Mucosa of gallbladder (tissue), 1 donor: ENCODE measurements at regions not wholly inside any gene's neighbourhood (a gene's known extent, or its start where the extent isn't known, plus 50 kb on each side); places are given as distances from the start of the nearest gene placed in this dataset.
"Not testable (repeated sequence)": the region's sequence is repeated elsewhere in the genome, so short reads cannot be mapped to it uniquely, and the experiment has no call there.

Experiments
- DNase-seq: peaks from one replicate; pipeline ENCODE4 v3.0.0-alpha.2; 2020; ENCODE audit warnings: low spot score
- donor health status: DM: no; HTN: no; CAD: no.

DNA sequence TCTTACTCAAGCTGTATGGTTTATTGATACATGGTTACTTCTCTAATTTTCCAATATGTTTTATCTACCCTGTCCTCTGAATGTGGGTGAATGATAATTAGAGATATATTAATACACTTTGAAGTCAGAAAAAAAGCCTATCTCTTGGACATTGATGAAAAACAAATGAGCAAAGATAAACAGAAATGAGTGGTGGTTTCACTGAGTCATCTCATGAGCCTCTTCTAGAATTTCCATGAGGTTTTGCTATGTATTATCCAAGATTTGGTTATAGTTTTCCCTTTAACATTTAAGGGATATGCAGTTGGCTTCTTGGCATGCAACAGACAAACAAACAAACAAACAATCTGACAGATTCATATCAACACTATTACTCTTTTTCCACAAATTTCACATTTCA, 586.8 kb downstream of the RFPL4B start:
- no peak for DNase-seq

DNA sequence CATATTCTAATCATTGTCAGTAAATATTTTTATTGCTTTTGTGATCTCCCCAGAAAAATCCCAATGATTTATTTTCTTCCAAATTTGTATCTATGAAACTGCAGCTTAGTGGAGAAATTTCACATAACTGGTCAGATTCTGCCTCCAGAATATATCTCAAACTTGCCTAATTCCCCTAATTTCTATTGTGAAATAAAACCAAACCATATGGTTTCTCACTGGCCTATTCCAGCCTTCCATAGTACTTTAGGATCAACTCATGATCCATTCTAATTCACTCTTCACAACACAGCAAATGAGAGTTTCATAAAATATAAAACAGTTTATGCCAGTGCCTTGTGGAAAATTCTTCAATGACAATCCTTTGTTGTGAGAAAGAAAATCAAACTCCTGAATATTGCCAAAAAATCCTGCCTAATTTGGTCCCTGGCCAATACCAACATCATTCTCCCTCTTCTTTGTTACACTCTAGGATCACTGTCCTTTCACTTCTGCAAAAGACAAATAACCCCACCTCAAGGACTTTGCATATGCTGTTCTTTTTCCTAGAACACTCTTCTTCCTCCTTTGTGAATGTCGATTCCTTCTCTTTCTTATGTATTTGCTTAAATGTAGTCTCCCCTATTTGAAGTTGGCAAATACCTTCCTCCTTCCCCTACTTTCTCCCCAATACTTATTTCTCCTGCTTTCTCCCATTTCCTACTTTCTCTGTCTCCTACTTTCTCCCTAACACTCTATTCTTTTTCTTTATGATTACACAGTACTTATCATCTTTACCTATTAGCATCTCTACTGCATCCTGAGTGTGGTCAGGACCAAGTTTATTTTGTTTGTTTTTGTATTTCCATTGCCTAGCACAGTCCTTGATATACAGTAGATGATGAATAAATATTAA, 587.5 kb downstream of the RFPL4B start:
- DNase-seq: no peak

DNA sequence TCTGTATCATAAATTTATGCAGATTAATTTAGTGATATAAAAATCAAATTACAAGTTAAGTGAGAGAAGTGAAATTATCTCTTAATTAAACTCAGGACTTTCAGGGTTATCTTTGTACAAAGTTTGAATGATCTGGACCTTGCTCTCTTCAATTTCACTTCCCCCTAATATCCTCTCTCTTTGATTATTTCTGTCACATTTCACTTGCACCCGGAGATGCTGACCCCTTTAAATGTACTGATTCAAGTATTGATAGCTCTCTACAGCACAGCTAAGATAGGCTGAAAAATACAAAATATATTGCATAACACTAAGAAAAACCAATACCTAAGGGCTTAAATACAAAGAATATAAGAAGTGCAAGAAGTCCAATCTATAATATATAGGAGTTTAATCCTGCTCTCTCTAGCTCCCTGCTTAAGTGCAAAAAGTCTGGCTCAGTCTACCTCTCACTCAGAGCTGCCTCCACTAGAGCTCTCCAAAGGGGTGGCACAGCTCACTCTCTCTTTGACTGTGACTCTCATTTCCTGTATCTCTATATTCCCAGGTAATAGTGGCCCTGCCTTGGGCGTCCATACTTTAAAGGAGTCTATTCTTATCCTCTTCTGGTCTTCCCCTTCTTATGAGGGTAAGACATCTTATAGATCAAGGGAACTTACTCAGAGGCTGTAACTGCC, 588.4 kb downstream of the RFPL4B start:
- DNase-seq: no peak

DNA sequence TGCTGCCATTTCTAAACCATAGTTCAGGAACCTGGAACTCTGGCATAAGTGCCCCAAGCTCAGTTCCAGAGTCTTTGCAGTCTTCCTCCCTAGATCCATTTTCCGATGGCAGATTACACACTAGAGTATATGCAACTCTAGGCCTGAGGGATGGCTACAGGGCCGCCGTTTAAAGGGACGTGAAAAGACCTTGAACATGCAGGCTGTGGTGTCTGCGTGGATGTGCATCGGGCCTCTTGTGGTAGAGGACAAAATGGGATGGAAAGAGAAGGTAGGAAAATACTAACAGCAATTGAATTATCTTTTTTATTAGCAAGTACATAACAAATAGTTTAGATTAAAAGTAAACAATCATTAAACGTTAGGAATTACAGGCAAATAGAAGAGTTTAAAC, 588.9 kb downstream of the RFPL4B start:
- DNase-seq: no peak

DNA sequence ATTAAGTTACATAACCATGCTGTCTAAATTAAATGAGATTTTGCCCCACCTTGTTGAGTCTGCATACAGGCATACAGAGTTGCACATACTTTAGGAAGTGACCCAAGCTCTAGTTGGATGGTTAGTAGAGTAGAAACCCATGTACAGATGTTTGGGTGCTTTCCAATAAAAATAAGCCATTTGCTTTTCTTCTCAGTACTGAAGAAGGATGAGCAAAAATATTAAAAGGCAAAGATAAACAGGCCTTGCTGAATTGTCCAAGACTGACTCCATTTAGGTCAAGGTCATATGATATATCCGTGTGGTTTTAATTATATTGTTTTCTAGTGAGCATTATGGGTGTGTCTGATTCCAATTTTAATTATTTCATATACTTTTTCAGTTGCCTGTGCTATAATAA, 589.4 kb downstream of the RFPL4B start:
- no peak for DNase-seq

DNA sequence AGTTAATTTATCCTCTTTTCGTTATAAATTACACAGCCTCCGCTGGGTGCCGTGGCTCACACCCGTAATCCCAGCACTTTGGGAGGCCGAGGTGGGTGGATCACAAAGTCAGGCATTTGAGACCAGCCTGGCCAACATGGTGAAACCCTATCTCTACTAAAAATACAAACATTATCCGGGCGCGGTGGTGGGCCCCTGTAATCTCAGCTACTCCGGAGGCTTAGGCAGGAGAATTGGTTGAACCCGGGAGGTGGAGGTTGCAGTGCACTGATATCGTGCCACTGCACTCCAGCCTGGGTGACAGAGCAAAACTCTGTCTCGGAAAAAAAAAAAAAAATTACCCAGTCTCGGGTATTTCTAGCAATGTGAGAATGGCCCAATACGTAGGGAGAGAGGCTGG, 590.6 kb downstream of the RFPL4B start:
- not testable (repeated sequence) for DNase-seq

DNA sequence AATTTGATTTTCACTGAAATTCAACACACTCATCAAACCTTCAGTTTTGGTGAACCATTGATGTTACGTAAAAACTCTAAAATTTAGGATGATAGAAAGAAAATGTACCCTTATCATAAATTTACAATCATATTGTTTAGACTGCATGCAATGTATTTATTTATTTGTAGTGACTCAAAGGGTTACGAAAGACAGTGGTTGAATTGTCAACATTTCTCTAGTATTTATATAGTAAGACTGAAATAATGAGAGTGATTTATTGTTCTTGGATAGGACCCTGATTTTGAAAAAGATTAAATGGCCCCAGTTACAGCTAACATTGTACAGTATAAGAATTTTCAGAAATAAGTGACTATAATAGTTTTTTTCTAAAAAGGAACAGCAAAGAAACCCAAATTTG, 591.5 kb downstream of the RFPL4B start:
- no peak for DNase-seq

- peak; percentile 21 for DNase-seq
Observed at GRCh38 chr6:112939563-112939962, 592.4 kb downstream of the RFPL4B start.

DNA sequence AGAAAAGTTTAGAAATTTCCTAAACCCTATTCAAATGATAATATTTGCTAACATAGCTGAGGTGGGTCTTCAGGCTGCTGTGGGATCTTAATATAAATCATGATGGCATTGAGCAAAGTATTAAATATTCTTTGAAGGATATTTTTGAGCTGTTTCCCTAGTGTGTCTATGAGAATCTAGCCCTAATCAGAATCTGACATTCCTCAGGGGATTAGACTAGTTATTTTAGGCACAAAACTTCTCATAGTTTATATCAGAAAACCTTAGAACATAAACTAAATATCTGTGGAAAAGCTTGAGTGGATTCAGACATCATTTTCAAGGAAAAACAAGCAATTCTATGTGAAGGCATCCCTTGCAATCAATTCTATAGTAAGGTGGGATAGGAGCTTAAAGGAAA, 594.5 kb downstream of the RFPL4B start:
- DNase-seq: no peak

DNA sequence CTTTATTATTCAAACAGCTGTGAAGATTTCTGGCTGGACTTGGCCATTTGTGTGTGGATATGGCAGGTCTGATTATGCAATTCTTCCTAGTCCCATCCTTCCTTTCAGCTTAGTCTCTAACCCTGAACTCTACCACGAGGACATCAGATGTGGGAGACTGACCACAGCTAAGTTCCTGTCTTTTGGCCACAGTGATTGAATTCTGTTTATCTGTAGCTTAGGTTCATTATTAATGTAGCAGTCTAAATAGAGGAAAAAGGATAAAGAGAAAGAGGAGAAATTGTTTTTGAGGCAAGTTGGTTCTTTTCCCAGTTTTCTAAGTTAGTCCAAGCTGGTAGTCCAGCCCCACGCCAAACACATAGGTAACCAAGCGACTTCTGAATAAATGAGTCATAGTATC, 598.9 kb downstream of the RFPL4B start:
- no peak for DNase-seq

GRCh38 chr6:112947507-112947906, 600.4 kb downstream of the RFPL4B start:
- no peak for DNase-seq

DNA sequence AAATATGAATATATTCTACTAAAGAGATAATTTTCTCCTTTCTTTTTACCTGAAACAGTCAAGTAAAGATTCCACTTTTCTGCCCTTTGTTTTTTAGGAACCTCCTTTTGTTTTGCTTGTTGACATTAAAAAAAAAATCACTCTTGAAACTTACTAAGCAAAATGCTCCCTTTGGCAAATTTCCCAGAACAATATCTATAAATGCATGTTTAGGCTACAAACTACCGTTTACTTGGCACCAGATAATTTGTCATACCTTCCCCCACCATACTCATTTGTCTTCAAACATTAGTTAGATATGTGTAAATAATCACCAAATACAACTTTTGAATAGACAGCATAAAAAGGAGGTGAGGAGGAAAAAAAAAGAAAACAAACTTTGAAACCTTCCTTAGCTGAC, 604.7 kb downstream of the RFPL4B start:
- DNase-seq: no peak

- not testable (repeated sequence) for DNase-seq
Observed at GRCh38 chr6:112955743-112956142, 608.6 kb downstream of the RFPL4B start.

DNA sequence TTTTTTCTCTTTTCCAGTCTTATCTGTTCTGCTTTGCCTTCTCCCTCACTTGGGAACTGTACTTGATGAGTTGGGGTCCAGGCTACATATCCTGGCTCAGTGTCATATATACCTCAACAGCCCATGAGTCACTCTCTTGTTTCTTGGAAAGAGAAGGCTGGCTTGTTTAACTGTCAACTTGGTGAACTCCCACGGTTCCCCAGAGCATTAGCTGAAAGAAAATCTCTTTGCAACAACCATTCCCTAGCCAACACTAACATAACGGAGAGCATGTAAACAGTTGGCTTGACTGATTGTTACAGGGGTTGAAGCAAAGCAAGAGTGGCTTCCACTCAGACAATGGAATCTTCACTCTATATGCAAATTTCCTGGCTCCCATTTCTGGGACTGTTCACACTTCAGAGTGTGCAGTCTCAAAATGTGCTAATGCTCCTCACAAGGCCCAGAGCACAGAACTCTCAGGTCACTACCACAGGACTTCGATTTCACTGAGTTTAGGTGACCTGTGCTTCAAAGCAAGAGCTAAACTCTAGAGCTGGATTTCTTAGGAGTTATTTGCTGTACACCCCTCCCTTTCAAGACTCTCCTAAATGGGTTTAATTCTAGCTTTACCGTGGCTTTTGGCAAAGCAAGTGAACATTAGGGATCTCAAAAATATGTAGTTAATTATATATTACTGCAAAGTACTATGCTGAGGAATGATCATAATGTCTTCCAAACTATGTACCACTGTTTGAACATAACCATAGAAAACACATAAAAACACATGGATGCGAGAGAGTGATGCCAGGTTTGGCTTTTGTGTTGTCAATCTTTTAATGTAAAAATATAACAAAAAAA, 609.8 kb downstream of the RFPL4B start:
- DNase-seq: no peak

- DNase-seq: no peak
Observed at GRCh38 chr6:112957536-112957916, 610.4 kb downstream of the RFPL4B start.

GRCh38 chr6:112960130-112960529, 613.0 kb downstream of the RFPL4B start:
- not testable (repeated sequence) for DNase-seq

DNA sequence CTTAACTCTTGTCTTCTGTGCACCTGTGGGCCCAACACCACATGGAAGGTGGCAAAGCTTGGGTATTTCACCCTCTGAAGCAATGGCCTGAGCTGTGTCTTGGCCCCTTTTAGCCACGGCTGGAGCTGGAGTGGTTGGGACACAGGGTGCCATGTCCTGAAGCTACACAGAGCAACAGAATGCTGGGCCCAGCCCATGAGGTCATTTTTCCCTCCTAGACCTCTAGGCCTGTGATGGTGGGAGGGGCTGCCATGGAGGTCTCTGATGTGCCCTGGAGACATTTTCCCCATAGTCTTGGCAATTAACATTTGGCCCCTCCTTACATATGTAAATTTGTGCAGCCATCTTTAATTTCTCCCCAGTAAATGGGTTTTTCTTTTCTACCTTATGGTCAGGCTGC, 620.8 kb downstream of the RFPL4B start:
- DNase-seq: no peak

DNA sequence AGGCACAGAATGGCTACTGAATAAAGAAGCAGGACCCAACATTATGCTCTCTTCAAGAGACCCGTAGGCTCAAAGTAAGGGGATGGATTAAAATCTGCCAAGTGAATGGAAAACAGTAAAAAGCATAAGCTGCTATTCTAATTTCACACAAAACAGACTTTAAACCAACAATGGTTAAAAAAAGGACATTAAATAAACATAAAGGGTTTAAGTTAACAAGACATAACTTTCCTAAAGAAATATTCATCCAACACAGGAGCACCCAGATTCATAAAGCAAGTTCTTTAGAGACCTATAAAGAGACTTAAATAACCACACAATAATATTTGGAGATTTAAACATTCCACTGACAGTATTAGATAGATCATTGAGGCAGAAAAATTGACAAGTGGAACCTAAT, 624.5 kb downstream of the RFPL4B start:
- no peak for DNase-seq

DNA sequence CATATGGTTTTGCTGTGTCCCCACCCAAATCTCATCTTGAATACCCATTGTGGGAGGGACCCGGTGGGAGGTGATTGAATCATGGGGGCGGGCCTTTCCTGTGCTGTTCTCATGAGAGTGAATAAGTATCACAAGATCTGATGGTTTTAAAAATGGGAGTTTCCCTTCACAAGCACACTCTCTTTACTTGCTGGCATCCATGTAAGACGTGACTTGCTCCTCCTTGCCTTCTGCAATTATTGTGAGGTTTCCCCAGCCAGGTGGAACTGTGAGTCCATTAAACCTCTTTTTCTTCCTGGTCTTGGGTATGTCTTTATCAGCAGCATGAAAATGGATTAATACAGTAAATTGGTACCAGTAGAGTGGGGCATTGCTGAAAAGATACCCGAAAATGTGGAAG, 627.8 kb downstream of the RFPL4B start:
- DNase-seq: not testable (repeated sequence)

- DNase-seq: not testable (repeated sequence)
Observed at GRCh38 chr6:112976579-112976978, 629.4 kb downstream of the RFPL4B start.

DNA sequence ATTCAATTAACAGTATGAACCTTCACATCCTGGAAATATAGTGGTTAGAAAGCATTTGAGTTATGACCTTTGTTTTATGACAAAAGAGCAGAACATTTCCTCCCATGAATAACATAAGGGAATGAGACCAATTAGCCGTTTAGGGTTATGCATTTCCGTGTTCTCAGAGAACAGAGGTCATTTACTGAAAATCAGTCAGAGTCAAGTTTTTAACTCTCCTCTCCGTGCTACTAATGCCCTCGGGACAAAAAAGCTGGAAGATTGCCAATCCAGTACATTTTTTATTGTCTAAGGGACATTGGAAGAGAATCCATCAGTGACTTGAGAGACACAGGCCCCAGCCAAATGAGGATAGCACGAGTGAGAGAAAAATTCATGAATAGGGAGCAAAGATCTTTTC, 632.7 kb downstream of the RFPL4B start:
- no peak for DNase-seq

DNA sequence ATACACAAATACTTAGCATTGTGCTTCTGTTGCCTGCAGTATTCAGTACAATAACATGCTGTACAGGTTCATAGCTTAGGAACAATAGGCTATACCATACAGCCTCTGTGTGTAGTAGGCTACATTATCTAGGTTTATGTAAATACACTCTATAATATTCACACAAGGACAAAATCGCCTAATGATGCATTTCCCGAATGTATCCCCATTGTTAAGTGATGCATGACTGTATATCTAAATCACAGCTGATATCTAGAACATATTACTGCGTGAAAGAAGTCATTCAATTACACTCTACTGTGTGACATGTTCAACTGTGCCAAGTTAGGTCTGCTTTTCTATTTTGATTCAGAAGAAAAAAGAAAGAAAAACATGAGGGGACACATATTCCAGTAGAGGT, 633.5 kb downstream of the RFPL4B start:
- DNase-seq: no peak
